Activated gamma-delta T cell (primary cell): ENCODE measurements at regions not wholly inside any gene's neighbourhood (a gene's known extent, or its start where the extent isn't known, plus 50 kb on each side); places are given as distances from the start of the nearest gene placed in this dataset.

Experiments
- DNase-seq: peaks from one replicate; lab custom pipeline; 2025; lab: John Stamatoyannopoulos, UW

GRCh38 chr3:87333393-87333892, 57.1 kb upstream of the POU1F1 start:
- DNase-seq: no peak

GRCh38 chr3:87332789-87333188, 56.4 kb upstream of the POU1F1 start:
- DNase-seq: no peak

GRCh38 chr3:87329065-87329464, 52.7 kb upstream of the POU1F1 start:
- DNase-seq: no peak
